Natural killer cell (primary cell): ENCODE measurements at regions not wholly inside any gene's neighbourhood (a gene's known extent, or its start where the extent isn't known, plus 50 kb on each side); places are given as distances from the start of the nearest gene placed in this dataset.

Experiments used
- ATAC-seq, 3 donors: fragments of 150-1000 bp in 2 of 3; fragments of 200-7000 bp in 1 of 3; cut with Tn5 transposase; 1 replicate in 1 of 3; 2 replicates in 2 of 3; pipeline ENCODE4 v1.10.0; 2021; ENCODE audit warnings: mild to moderate bottlenecking in 2 of 3, moderate library complexity in 2 of 3
- DNase-seq, 2 donors: peaks; one replicate each; pipeline versions ENCODE4 v3.0.0 to v3.0.0-alpha.2; 2013 to 2021; ENCODE audit warnings: mixed read lengths in 1 of 2
- H3K27ac ChIP-seq: one replicate; pipeline ENCODE4 v1.5.1; 2013; ENCODE audit warnings: mild to moderate bottlenecking, low read length
- H3K27me3 ChIP-seq: one replicate; pipeline ENCODE4 v1.6.1; 2013; ENCODE audit warnings: low read length; ENCODE audit not compliant: control insufficient read depth, insufficient read depth
- H3K36me3 ChIP-seq: one replicate; pipeline ENCODE4 v1.6.1; 2013; ENCODE audit warnings: low read length; ENCODE audit not compliant: control insufficient read depth, insufficient read depth
- H3K4me1 ChIP-seq: one replicate; pipeline ENCODE4 v1.6.1; 2013; ENCODE audit warnings: low read length; ENCODE audit not compliant: control insufficient read depth, insufficient read depth
- H3K4me3 ChIP-seq: one replicate; pipeline ENCODE4 v1.5.1; 2013; ENCODE audit warnings: low read length
- H3K9me3 ChIP-seq: one replicate; pipeline ENCODE4 v1.6.1; 2013; ENCODE audit warnings: low read length; ENCODE audit not compliant: control insufficient read depth, insufficient read depth
- H3K27ac Mint-ChIP-seq, 2 donors: one replicate each; pipeline ENCODE4 v1.8.0; 2022; ENCODE audit warnings: mild to moderate bottlenecking in 2 of 2, mixed read lengths in 2 of 2, moderate library complexity in 1 of 2
- H3K27me3 Mint-ChIP-seq, 2 donors: one replicate each; pipeline ENCODE4 v1.8.0; 2022; ENCODE audit warnings: low read depth in 2 of 2, mixed read lengths in 2 of 2
- H3K36me3 Mint-ChIP-seq: one replicate; pipeline ENCODE4 v1.8.0; 2022; ENCODE audit warnings: mixed read lengths
- H3K4me1 Mint-ChIP-seq, 2 donors: one replicate each; pipeline ENCODE4 v1.8.0; 2022; ENCODE audit warnings: mixed read lengths in 2 of 2
- H3K4me3 Mint-ChIP-seq: one replicate; pipeline ENCODE4 v1.8.0; 2022; ENCODE audit warnings: mild to moderate bottlenecking, moderate library complexity, mixed read lengths
- H3K9me3 Mint-ChIP-seq, 2 donors: one replicate each; pipeline ENCODE4 v1.8.0; 2022; ENCODE audit warnings: mixed read lengths in 2 of 2
- CTCF ChIP-seq: fragments of 200-600 bp; IDR thresholded peaks from one replicate; pipeline ENCODE4 v1.8.0; 2022; ENCODE audit warnings: antibody characterized with exemption
- WGBS: methylation state at CpG from one replicate; pipeline ENCODE4 v1.1.7; 2013; ENCODE audit warnings: missing lambda C conversion rate; ENCODE audit not compliant: insufficient coverage; 5-methylcytosine and 5-hydroxymethylcytosine counted together
- intact Hi-C: fragments of 100-400 bp; cut with micrococcal nuclease; formaldehyde crosslinking; loops from one replicate; pipeline ENCODE4 v1.14.2; 2022

GRCh38 chr15:95839367-95839782 is 491.1 kb upstream of the NR2F2 start:
- peak overlapping the region; percentile 92 for H3K27ac ChIP-seq
- no peak for TF ChIP-seq CTCF
- H3K4me1 ChIP-seq = peaks cover 7% of the 10 kb centered on the region
- 0% methylated on average over 1 of the region's 2 CpGs for WGBS
- H3K9me3 ChIP-seq = no peaks in the 10 kb centered on the region
- no peaks in the 10 kb centered on the region for H3K36me3 ChIP-seq
- Mint-ChIP-seq H3K27ac (peak overlapping the region; percentile 83 to 90), H3K4me3 (peak overlapping the region; percentile 66), H3K36me3 (no peaks in the 10 kb centered on the region), H3K4me1 (peaks cover 35 to 39% of the 10 kb centered on the region in 2 donors), H3K9me3 (no peaks in the 10 kb centered on the region), H3K27me3 (no peaks in the 10 kb centered on the region)
- intact Hi-C loops = loop anchor here (2.0 kb wide), 1 partner anchor 25 kb away; no protein-coding TSS in a partner anchor
- ATAC-seq (peak; percentile 91 to 98 (median 95)), DNase-seq (peak in 1 of 2 donors; percentile 50)
- H3K27me3 ChIP-seq = no peaks in the 10 kb centered on the region
- no peak overlapping the region for H3K4me3 ChIP-seq

- peak overlapping the region; percentile 83 to 90 for H3K27ac Mint-ChIP-seq
- intact Hi-C loops = no loop called here
- 85% methylated on average over 2 of the region's 4 CpGs for WGBS
- Histone ChIP-seq H3K4me3 (no peak overlapping the region), H3K4me1 (peaks cover 7% of the 10 kb centered on the region), H3K36me3 (no peaks in the 10 kb centered on the region), H3K27ac (peak overlapping the region; percentile 92), H3K27me3 (no peaks in the 10 kb centered on the region), H3K9me3 (no peaks in the 10 kb centered on the region)
- DNase-seq = no peak
- TF ChIP-seq CTCF = no peak
- no peak for ATAC-seq
- H3K4me1 Mint-ChIP-seq = peaks cover 35 to 39% of the 10 kb centered on the region in 2 donors
- no peaks in the 10 kb centered on the region for H3K36me3 Mint-ChIP-seq
- H3K4me3 Mint-ChIP-seq = peak overlapping the region; percentile 66
- no peaks in the 10 kb centered on the region for H3K9me3 Mint-ChIP-seq
- no peaks in the 10 kb centered on the region for H3K27me3 Mint-ChIP-seq
Measured at GRCh38 chr15:95840004-95840403, 490.5 kb upstream of the NR2F2 start.

DNA sequence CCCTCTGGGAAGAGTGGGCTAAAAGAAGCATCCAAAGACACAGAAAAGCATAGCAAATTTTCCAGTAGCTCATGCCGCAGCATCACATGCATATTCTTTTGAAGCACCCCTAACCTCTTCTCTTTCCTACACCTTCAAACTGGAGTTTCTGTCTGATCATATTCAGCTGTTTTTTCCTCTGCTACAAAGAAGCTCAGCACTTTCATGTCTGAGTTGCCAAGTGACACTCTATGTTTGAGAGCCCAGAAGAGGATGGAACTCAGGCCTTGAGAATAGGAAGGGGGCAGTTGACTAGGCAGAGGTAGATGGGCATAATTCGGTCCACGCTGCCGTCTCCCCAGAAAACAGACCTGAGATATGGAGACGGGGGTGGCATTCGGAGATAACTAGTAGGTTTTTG is 489.6 kb upstream of the NR2F2 start:
- H3K27ac Mint-ChIP-seq = peak overlapping the region; percentile 83 to 90
- no peaks in the 10 kb centered on the region for H3K27me3 Mint-ChIP-seq
- Histone ChIP-seq H3K4me3 (no peak overlapping the region), H3K27ac (peak overlapping the region; percentile 92), H3K36me3 (no peaks in the 10 kb centered on the region), H3K4me1 (peaks cover 7% of the 10 kb centered on the region), H3K9me3 (no peaks in the 10 kb centered on the region), H3K27me3 (no peaks in the 10 kb centered on the region)
- no peak for TF ChIP-seq CTCF
- no peaks in the 10 kb centered on the region for H3K9me3 Mint-ChIP-seq
- no peaks in the 10 kb centered on the region for H3K36me3 Mint-ChIP-seq
- no peak for ATAC-seq
- no peak overlapping the region for H3K4me3 Mint-ChIP-seq
- H3K4me1 Mint-ChIP-seq = peaks cover 35 to 39% of the 10 kb centered on the region in 2 donors
- WGBS = 98% methylated on average over 6 of the region's 6 CpGs
- DNase-seq = no peak
- intact Hi-C loops = no loop called here

DNA sequence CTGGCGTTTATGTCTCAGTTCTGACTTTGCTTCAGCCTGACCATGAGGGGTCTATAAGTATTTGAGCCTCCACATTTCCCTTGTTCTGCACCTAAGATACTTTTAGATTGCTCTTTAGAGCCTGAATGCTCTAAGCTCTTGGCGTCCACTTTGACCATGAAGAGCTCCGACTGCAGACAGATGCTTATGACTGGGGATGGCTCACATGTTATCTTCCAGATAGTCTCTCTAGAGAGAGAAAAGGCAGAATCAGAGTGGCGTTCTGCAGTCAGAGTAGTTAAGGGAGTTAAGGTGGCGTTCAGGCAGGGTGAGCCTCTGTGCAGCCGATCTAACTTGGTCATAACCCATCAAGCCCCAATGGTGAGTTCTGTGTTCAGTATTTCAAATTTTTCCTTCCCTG is 487.9 kb upstream of the NR2F2 start:
- Histone ChIP-seq H3K4me1 (peaks cover 7% of the 10 kb centered on the region), H3K36me3 (no peaks in the 10 kb centered on the region), H3K27me3 (no peaks in the 10 kb centered on the region), H3K9me3 (no peaks in the 10 kb centered on the region), H3K4me3 (no peak overlapping the region), H3K27ac (no peak overlapping the region)
- H3K9me3 Mint-ChIP-seq = no peaks in the 10 kb centered on the region
- no peaks in the 10 kb centered on the region for H3K27me3 Mint-ChIP-seq
- intact Hi-C loops = no loop called here
- no peak for TF ChIP-seq CTCF
- 96% methylated on average over 6 of the region's 6 CpGs for WGBS
- no peak overlapping the region for H3K27ac Mint-ChIP-seq
- DNase-seq = no peak
- no peaks in the 10 kb centered on the region for H3K36me3 Mint-ChIP-seq
- no peak for ATAC-seq
- H3K4me3 Mint-ChIP-seq = no peak overlapping the region
- H3K4me1 Mint-ChIP-seq = peaks cover 35 to 39% of the 10 kb centered on the region in 2 donors
